ENCODE measurements at regions not wholly inside any gene's neighbourhood (a gene's known extent, or its start where the extent isn't known, plus 50 kb on each side); places are given as distances from the start of the nearest gene placed in this dataset.

DNA sequence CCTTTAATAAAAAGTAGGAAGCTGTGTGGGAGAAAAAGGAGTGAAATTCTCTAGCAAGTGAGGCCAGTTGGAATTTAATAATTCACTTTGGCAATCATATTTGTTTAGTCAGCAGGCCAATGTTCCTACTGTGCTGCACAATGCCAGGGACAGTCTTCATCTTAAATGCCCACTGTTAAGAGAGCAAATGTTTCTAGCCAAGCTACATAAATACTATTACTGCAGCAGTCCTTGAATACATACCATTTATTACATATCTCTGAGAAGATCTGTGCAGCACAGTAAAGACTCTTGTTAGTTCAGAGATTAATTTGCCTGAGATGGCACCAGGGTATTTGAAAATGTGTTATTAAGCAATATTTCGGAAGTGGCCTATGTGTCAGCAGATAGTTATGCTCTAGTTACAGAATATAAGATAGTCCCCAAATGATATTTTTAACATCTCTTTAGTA, 105.4 kb downstream of the OGFRL1 start:
- TF ChIP-seq POLR2AphosphoS5 (IDR thresholded peaks at IDR 0.05; ENCODE audit: low read depth, low read length) (no peak), TAF1 (IDR thresholded peaks at IDR 0.05; ENCODE audit: borderline replicate concordance, insufficient read depth, low read length) (no peak)
- TF ChIP-seq, protein P1, sequence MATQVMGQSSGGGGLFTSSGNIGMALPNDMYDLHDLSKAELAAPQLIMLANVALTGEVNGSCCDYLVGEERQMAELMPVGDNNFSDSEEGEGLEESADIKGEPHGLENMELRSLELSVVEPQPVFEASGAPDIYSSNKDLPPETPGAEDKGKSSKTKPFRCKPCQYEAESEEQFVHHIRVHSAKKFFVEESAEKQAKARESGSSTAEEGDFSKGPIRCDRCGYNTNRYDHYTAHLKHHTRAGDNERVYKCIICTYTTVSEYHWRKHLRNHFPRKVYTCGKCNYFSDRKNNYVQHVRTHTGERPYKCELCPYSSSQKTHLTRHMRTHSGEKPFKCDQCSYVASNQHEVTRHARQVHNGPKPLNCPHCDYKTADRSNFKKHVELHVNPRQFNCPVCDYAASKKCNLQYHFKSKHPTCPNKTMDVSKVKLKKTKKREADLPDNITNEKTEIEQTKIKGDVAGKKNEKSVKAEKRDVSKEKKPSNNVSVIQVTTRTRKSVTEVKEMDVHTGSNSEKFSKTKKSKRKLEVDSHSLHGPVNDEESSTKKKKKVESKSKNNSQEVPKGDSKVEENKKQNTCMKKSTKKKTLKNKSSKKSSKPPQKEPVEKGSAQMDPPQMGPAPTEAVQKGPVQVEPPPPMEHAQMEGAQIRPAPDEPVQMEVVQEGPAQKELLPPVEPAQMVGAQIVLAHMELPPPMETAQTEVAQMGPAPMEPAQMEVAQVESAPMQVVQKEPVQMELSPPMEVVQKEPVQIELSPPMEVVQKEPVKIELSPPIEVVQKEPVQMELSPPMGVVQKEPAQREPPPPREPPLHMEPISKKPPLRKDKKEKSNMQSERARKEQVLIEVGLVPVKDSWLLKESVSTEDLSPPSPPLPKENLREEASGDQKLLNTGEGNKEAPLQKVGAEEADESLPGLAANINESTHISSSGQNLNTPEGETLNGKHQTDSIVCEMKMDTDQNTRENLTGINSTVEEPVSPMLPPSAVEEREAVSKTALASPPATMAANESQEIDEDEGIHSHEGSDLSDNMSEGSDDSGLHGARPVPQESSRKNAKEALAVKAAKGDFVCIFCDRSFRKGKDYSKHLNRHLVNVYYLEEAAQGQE (IDR thresholded peaks at IDR 0.05; ENCODE audit: insufficient read depth in 1 of 2, low read depth in 2 of 2, low read length in 2 of 2) = no peak

Measured in PFSK-1 (cell line).